ENCODE measurements at regions not wholly inside any gene's neighbourhood (a gene's known extent, or its start where the extent isn't known, plus 50 kb on each side); places are given as distances from the start of the nearest gene placed in this dataset.

GRCh38 chr17:71484546-71484945, 636.3 kb upstream of the SOX9 start:
- TF ChIP-seq SPI1 (IDR thresholded peaks at IDR 0.05; ENCODE audit: low read depth, low read length) (no peak), POLR2A (IDR thresholded peaks at IDR 0.05; ENCODE audit: low read depth, low read length) (no peak), POLR2AphosphoS5 (IDR thresholded peaks at IDR 0.05; ENCODE audit: low read depth, low read length) (no peak), TAF1 (IDR thresholded peaks at IDR 0.05; ENCODE audit: low read depth, low read length) (no peak)
